GM12878 (cell line): ENCODE measurements at regions not wholly inside any gene's neighbourhood (a gene's known extent, or its start where the extent isn't known, plus 50 kb on each side); places are given as distances from the start of the nearest gene placed in this dataset.

Experiments
- ATAC-seq: fragments of 200-7000 bp; cut with Tn5 transposase; 3 replicates; pipeline ENCODE4 v1.9.1; 2020; ENCODE audit warnings: mild to moderate bottlenecking, moderate library complexity
- BruUV-seq: library from RNA; stranded (reverse); fragments of 400-500 nt; replicated peaks from 2 replicates; lab custom pipeline; 2021; lab: Mats Ljungman, UMichigan
- CTCF ChIA-PET: fragments of 300-600 bp; sonication (Branson Sonifier 250); formaldehyde crosslinking; extraction: SDS; loops from one replicate; lab custom pipeline; 2021; ENCODE audit warnings: inconsistent platforms; lab: Yijun Ruan, JAX
- POLR2A ChIA-PET: fragments of 350-600 bp; formaldehyde crosslinking; extraction: SDS; loops from one replicate; lab custom pipeline; 2021; ENCODE audit warnings: inconsistent platforms; lab: Charles Lee
- RAD21 ChIA-PET: fragments of 300-600 bp; sonication (Branson Sonifier 250); formaldehyde crosslinking; loops from one replicate; lab custom pipeline; 2023; ENCODE audit warnings: antibody characterized with exemption; ENCODE audit not compliant: unreplicated experiment; lab: Charles Lee
- SMC1A ChIA-PET: fragments of 300-600 bp; sonication (Branson Sonifier 250); formaldehyde crosslinking; loops from one replicate; lab custom pipeline; 2023; ENCODE audit not compliant: unreplicated experiment, uncharacterized antibody; lab: Charles Lee
- DNase-seq: peaks from one replicate; pipeline ENCODE4 v3.0.0-alpha.2; 2011; ENCODE audit warnings: low read depth, low spot score
- FAIRE-seq: peaks from 3 replicates; lab custom pipeline; 2011; peaks lifted over from hg19 to GRCh38; lab: Jason Lieb, UNC
- H2AFZ ChIP-seq: 2 replicates; pipeline ENCODE4 v1.6.0; 2011; ENCODE audit warnings: low read depth, low read length, control low read depth; ENCODE audit not compliant: control insufficient read depth
- H3K27ac ChIP-seq: 2 replicates; pipeline ENCODE4 v1.5.1; 2011; ENCODE audit warnings: control low read depth; ENCODE audit not compliant: control insufficient read depth, insufficient read depth
- H3K27me3 ChIP-seq, 2 experiments: replicated peaks in 1 of 2; 2 replicates each; pipeline versions ENCODE4 v1.6.0 to v1.6.1; 2011; ENCODE audit warnings: low read length in 1 of 2; ENCODE audit not compliant: control insufficient read depth in 2 of 2, insufficient read depth in 2 of 2
- H3K36me3 ChIP-seq, 2 experiments: 2 replicates each; pipeline ENCODE4 v1.5.1; 2011; ENCODE audit warnings: low read length in 1 of 2; ENCODE audit not compliant: control insufficient read depth in 2 of 2, insufficient read depth in 2 of 2
- H3K4me1 ChIP-seq: 2 replicates; pipeline ENCODE4 v1.6.1; 2011; ENCODE audit warnings: mild to moderate bottlenecking, low read length, moderate library complexity, mixed read lengths; ENCODE audit not compliant: control insufficient read depth, insufficient read depth
- H3K4me2 ChIP-seq: 2 replicates; pipeline ENCODE4 v1.6.0; 2011; ENCODE audit warnings: control low read depth; ENCODE audit not compliant: control insufficient read depth, insufficient read depth
- H3K4me3 ChIP-seq: fragments of 200-600 bp; sonication (generic); 2 replicates; pipeline ENCODE4 v1.5.1; 2016
- H3K79me2 ChIP-seq: 2 replicates; pipeline ENCODE4 v1.6.0; 2011; ENCODE audit warnings: low read length; ENCODE audit not compliant: control insufficient read depth, insufficient read depth
- H3K9ac ChIP-seq: 2 replicates; pipeline ENCODE4 v1.8.0; 2011; ENCODE audit warnings: low read length, control low read depth, mixed read lengths; ENCODE audit not compliant: control insufficient read depth, insufficient read depth
- H3K9me3 ChIP-seq: replicated peaks from 3 replicates; pipeline ENCODE4 v1.5.1; 2011; ENCODE audit warnings: mild to moderate bottlenecking, low read length; ENCODE audit not compliant: control insufficient read depth, insufficient read depth
- H4K20me1 ChIP-seq: 2 replicates; pipeline ENCODE4 v1.6.0; 2011; ENCODE audit not compliant: control insufficient read depth, insufficient read depth
- ATF2 ChIP-seq: IDR thresholded peaks from 2 replicates; pipeline ENCODE4 v1.6.1; 2012; ENCODE audit warnings: low read length, inconsistent platforms
- BACH1 ChIP-seq: fragments of 450-650 bp; IDR thresholded peaks from 2 replicates; pipeline ENCODE4 v1.6.1; 2017; ENCODE audit warnings: mild to moderate bottlenecking, borderline replicate concordance
- BCL3 ChIP-seq: IDR thresholded peaks from 2 replicates; pipeline ENCODE4 v1.6.1; 2011; ENCODE audit warnings: borderline replicate concordance, low read depth, mild to moderate bottlenecking, moderate library complexity, low read length; ENCODE audit not compliant: insufficient read depth, poor library complexity, severe bottlenecking
- BMI1 ChIP-seq: fragments of 450-650 bp; IDR thresholded peaks from 2 replicates; pipeline ENCODE4 v1.6.1; 2016; ENCODE audit warnings: mild to moderate bottlenecking, moderate library complexity, borderline replicate concordance
- CBX5 ChIP-seq: sonication (generic); IDR thresholded peaks from 2 replicates; pipeline ENCODE4 v1.6.1; 2016; ENCODE audit warnings: low read depth, moderate library complexity, mild to moderate bottlenecking, inconsistent platforms
- CHD2 ChIP-seq: IDR thresholded peaks from 2 replicates; pipeline ENCODE4 v1.6.1; 2011; ENCODE audit warnings: low read depth, low read length, improper control_type of control experiment, borderline replicate concordance
- EGR1 ChIP-seq, 2 experiments: IDR thresholded peaks; 1 replicate in 1 of 2; 2 replicates in 1 of 2; pipeline ENCODE4 v1.6.1; 2011 to 2012; ENCODE audit warnings: low read depth in 2 of 2, low read length in 2 of 2, borderline replicate concordance in 1 of 2, mild to moderate bottlenecking in 1 of 2, moderate library complexity in 1 of 2
- ESRRA ChIP-seq: IDR thresholded peaks from 2 replicates; pipeline ENCODE4 v1.6.1; 2012; ENCODE audit warnings: mild to moderate bottlenecking, low read length, improper control_type of control experiment
- HCFC1 ChIP-seq: fragments of 150-350 bp; IDR thresholded peaks from 2 replicates; pipeline ENCODE4 v1.6.1; 2014; ENCODE audit warnings: low read length
- HDAC6 ChIP-seq: fragments of 200-600 bp; sonication (generic); IDR thresholded peaks from one replicate; pipeline ENCODE4 v1.8.0; 2017; ENCODE audit warnings: antibody characterized with exemption; ENCODE audit not compliant: unreplicated experiment
- MEF2B ChIP-seq: fragments of 450-650 bp; IDR thresholded peaks from 2 replicates; pipeline ENCODE4 v1.6.1; 2018; ENCODE audit warnings: mild to moderate bottlenecking, moderate library complexity; ENCODE audit not compliant: partially characterized antibody, poor library complexity, severe bottlenecking
- NR2C2 ChIP-seq: IDR thresholded peaks from 2 replicates; pipeline ENCODE4 v1.6.1; 2011; ENCODE audit warnings: borderline replicate concordance, low read depth; ENCODE audit not compliant: control insufficient read depth, insufficient read length
- RAD21 ChIP-seq: IDR thresholded peaks from 2 replicates; pipeline ENCODE4 v1.6.1; 2011; ENCODE audit warnings: mild to moderate bottlenecking, low read depth, low read length, moderate library complexity; ENCODE audit not compliant: insufficient read depth
- USF2 ChIP-seq: IDR thresholded peaks from 2 replicates; pipeline ENCODE4 v1.6.1; 2011; ENCODE audit warnings: low read depth, low read length, improper control_type of control experiment, borderline replicate concordance
- YBX1 ChIP-seq: fragments of 450-650 bp; IDR thresholded peaks from 2 replicates; pipeline ENCODE4 v1.6.1; 2016; ENCODE audit warnings: antibody characterized with exemption
- ZBTB4 ChIP-seq: fragments of 450-650 bp; formaldehyde crosslinking; IDR thresholded peaks from 2 replicates; pipeline ENCODE4 v1.4.0; 2022; ENCODE audit warnings: mild to moderate bottlenecking, moderate library complexity
- ZNF24 ChIP-seq: fragments of 450-650 bp; IDR thresholded peaks from 2 replicates; pipeline ENCODE4 v1.6.1; 2017; ENCODE audit warnings: antibody characterized with exemption, mild to moderate bottlenecking
- ZNF622 ChIP-seq: fragments of 450-650 bp; IDR thresholded peaks from 2 replicates; pipeline ENCODE4 v1.6.1; 2017; ENCODE audit warnings: mild to moderate bottlenecking, inconsistent platforms
- WGBS: methylation state at CpG from one replicate; pipeline ENCODE4 v1.1.6; 2016; ENCODE audit warnings: low lambda C conversion rate; ENCODE audit not compliant: insufficient replicate concordance, insufficient coverage; ENCODE audit errors: missing lambda C conversion rate; 5-methylcytosine and 5-hydroxymethylcytosine counted together
- in situ Hi-C: fragments of 300-500 bp; cut with MboI; formaldehyde crosslinking; loops from 9 replicates; pipeline ENCODE4 v1.14.3; 2018; ENCODE audit warnings: mixed read lengths
- intact Hi-C: fragments of 100-400 bp; cut with micrococcal nuclease; formaldehyde crosslinking; loops from one replicate; pipeline ENCODE4 v1.14.2; 2022; ENCODE audit not compliant: unreplicated experiment

GRCh38 chr3:182111967-182112366 lies 400.2 kb downstream of the SOX2 start:
- ChIA-PET CTCF (interaction anchor here (0.6 to 1.0 kb wide), 2 partner anchors 31 to 46 kb away, joined by 3 read pairs; no protein-coding TSS in a partner anchor), RAD21 (no interaction called here), POLR2A (no interaction called here), SMC1A (no interaction called here)
- no peaks in the 10 kb centered on the region for H3K36me3 ChIP-seq
- H3K79me2 ChIP-seq = no peaks in the 10 kb centered on the region
- WGBS = 3% methylated on average over 4 of the region's 4 CpGs
- no peaks in the 10 kb centered on the region for H3K4me1 ChIP-seq
- no peak overlapping the region for H3K4me2 ChIP-seq
- H3K4me3 ChIP-seq = no peak overlapping the region
- no peak for DNase-seq
- H3K9me3 ChIP-seq = no peaks in the 10 kb centered on the region
- no peak overlapping the region for H3K27ac ChIP-seq
- intact Hi-C loops (no loop called here), in situ Hi-C loops (no loop called here)
- H2AFZ ChIP-seq = no peak overlapping the region
- no peaks in the 10 kb centered on the region for H3K27me3 ChIP-seq
- no peak for FAIRE-seq
- H4K20me1 ChIP-seq = no peaks in the 10 kb centered on the region
- H3K9ac ChIP-seq = no peak overlapping the region
- ATAC-seq = no peak
- BruUV-seq = no TSS peak
- no peak for TF ChIP-seq BACH1
- TF ChIP-seq HDAC6 = no peak
- no peak for TF ChIP-seq BMI1
- TF ChIP-seq MEF2B = no peak
- TF ChIP-seq ZNF24 = no peak
- no peak for TF ChIP-seq NR2C2
- no peak for TF ChIP-seq HCFC1
- no peak for TF ChIP-seq RAD21
- TF ChIP-seq EGR1 (IDR thresholded peaks at IDR 0.05; ENCODE audit: borderline replicate concordance in 1 of 2, low read depth in 2 of 2, low read length in 2 of 2) = no peak
- no peak for TF ChIP-seq YBX1
- no peak for TF ChIP-seq ESRRA
- no peak for TF ChIP-seq USF2
- no peak for TF ChIP-seq ZNF622
- TF ChIP-seq ATF2 = no peak
- TF ChIP-seq ZBTB4 (CRISPR knock-in tag) = no peak
- no peak for TF ChIP-seq CHD2
- no peak for TF ChIP-seq BCL3
- TF ChIP-seq CBX5 = no peak
